GM21528 (cell line): ENCODE measurements at regions not wholly inside any gene's neighbourhood (a gene's known extent, or its start where the extent isn't known, plus 50 kb on each side); places are given as distances from the start of the nearest gene placed in this dataset.
"Not testable (repeated sequence)": the region's sequence is repeated elsewhere in the genome, so short reads cannot be mapped to it uniquely, and the experiment has no call there.

Experiments
- ATAC-seq: cut with Tn5 transposase; IDR thresholded peaks from one replicate; pipeline ENCODE4 v1.9.1; 2021; ENCODE audit warnings: mild to moderate bottlenecking, moderate library complexity; ENCODE audit not compliant: unreplicated experiment, low FRiP score

GRCh38 chr2:5598156-5598555 lies 94.0 kb upstream of the SOX11 start:
- ATAC-seq = no peak

- ATAC-seq = no peak
Observed at GRCh38 chr2:5609201-5609600, 83.0 kb upstream of the SOX11 start.

- no peak for ATAC-seq
Observed at GRCh38 chr2:5612666-5613065, 79.5 kb upstream of the SOX11 start.

GRCh38 chr2:5616019-5616418 lies 76.2 kb upstream of the SOX11 start:
- no peak for ATAC-seq

GRCh38 chr2:5617358-5617757 lies 74.8 kb upstream of the SOX11 start:
- no peak for ATAC-seq

GRCh38 chr2:5617796-5618195 lies 74.4 kb upstream of the SOX11 start:
- ATAC-seq = no peak

GRCh38 chr2:5618271-5618670 lies 73.9 kb upstream of the SOX11 start:
- no peak for ATAC-seq

- ATAC-seq = not testable (repeated sequence)
Observed at GRCh38 chr2:5625556-5626065, 66.6 kb upstream of the SOX11 start.

- ATAC-seq = not testable (repeated sequence)
Observed at GRCh38 chr2:5628484-5628883, 63.7 kb upstream of the SOX11 start.

GRCh38 chr2:5629510-5629909 lies 62.7 kb upstream of the SOX11 start:
- ATAC-seq = not testable (repeated sequence)

- ATAC-seq = not testable (repeated sequence)
Observed at GRCh38 chr2:5637051-5637450, 55.1 kb upstream of the SOX11 start.
